SK-N-SH treated with all-trans-retinoic acid at 6 μM for 48 hours (cell line): ENCODE measurements at regions not wholly inside any gene's neighbourhood (a gene's known extent, or its start where the extent isn't known, plus 50 kb on each side); places are given as distances from the start of the nearest gene placed in this dataset.

Experiments used
- ATAC-seq: fragments of 200-7000 bp; cut with Tn5 transposase; 3 replicates; pipeline ENCODE4 v1.9.1; 2020; ENCODE audit warnings: mild to moderate bottlenecking, moderate library complexity
- ARNTL ChIP-seq: fragments of 450-650 bp; formaldehyde crosslinking; IDR thresholded peaks from 2 replicates; pipeline ENCODE4 v1.5.0; 2020; ENCODE audit warnings: low read depth, mild to moderate bottlenecking, moderate library complexity, borderline replicate concordance
- BACH2 ChIP-seq: fragments of 250-450 bp; sonication (Bioruptor Pico); IDR thresholded peaks from 2 replicates; pipeline ENCODE4 v1.9.0; 2021; ENCODE audit warnings: mild to moderate bottlenecking, borderline replicate concordance
- CSDC2 ChIP-seq: fragments of 250-450 bp; sonication (Bioruptor Pico); IDR thresholded peaks from 2 replicates; pipeline ENCODE4 v1.5.0; 2020; ENCODE audit warnings: mild to moderate bottlenecking, moderate library complexity
- ESRRG ChIP-seq: fragments of 250-450 bp; sonication (Bioruptor Pico); IDR thresholded peaks from 2 replicates; pipeline ENCODE4 v1.6.1; 2021; ENCODE audit warnings: mild to moderate bottlenecking
- GLIS3 ChIP-seq: fragments of 250-450 bp; sonication (Bioruptor Pico); IDR thresholded peaks from 2 replicates; pipeline ENCODE4 v1.5.0; 2020; ENCODE audit warnings: mild to moderate bottlenecking, moderate library complexity
- ISL1 ChIP-seq: fragments of 250-450 bp; sonication (Bioruptor Pico); IDR thresholded peaks from 2 replicates; pipeline ENCODE4 v2.1.2; 2022; ENCODE audit warnings: mild to moderate bottlenecking, moderate library complexity
- OSR1 ChIP-seq: fragments of 250-450 bp; sonication (Bioruptor Pico); IDR thresholded peaks from 2 replicates; pipeline ENCODE4 v1.8.0; 2022; ENCODE audit warnings: moderate library complexity, mild to moderate bottlenecking, inconsistent platforms
- PPARA ChIP-seq: fragments of 250-450 bp; sonication (Bioruptor Pico); IDR thresholded peaks from 2 replicates; pipeline ENCODE4 v1.5.0; 2020; ENCODE audit warnings: mild to moderate bottlenecking, borderline replicate concordance
- RARB ChIP-seq: fragments of 250-450 bp; sonication (Bioruptor Pico); IDR thresholded peaks from 2 replicates; pipeline ENCODE4 v1.8.0; 2021; ENCODE audit warnings: mild to moderate bottlenecking, moderate library complexity
- SNAI2 ChIP-seq: fragments of 250-450 bp; sonication (Bioruptor Pico); IDR thresholded peaks from 2 replicates; pipeline ENCODE4 v1.5.0; 2020; ENCODE audit warnings: mild to moderate bottlenecking, moderate library complexity
- TCF4 ChIP-seq: fragments of 250-450 bp; sonication (Bioruptor Pico); IDR thresholded peaks from 2 replicates; pipeline ENCODE4 v1.8.0; 2021; ENCODE audit warnings: mild to moderate bottlenecking, moderate library complexity, borderline replicate concordance
- TOX ChIP-seq: fragments of 250-450 bp; sonication (Bioruptor Pico); IDR thresholded peaks from 2 replicates; pipeline ENCODE4 v1.8.0; 2021; ENCODE audit warnings: mild to moderate bottlenecking, moderate library complexity, borderline replicate concordance
- ZC3H10 ChIP-seq: fragments of 250-450 bp; sonication (Bioruptor Pico); IDR thresholded peaks from 2 replicates; pipeline ENCODE4 v1.5.1; 2021; ENCODE audit warnings: mild to moderate bottlenecking, moderate library complexity
- ZFP30 ChIP-seq: fragments of 450-650 bp; formaldehyde crosslinking; IDR thresholded peaks from 2 replicates; pipeline ENCODE4 v1.5.0; 2022; ENCODE audit warnings: mild to moderate bottlenecking, moderate library complexity
- ZNF8 ChIP-seq: fragments of 450-650 bp; formaldehyde crosslinking; IDR thresholded peaks from 2 replicates; pipeline ENCODE4 v1.5.0; 2020; ENCODE audit warnings: mild to moderate bottlenecking, moderate library complexity
- TF ChIP-seq, protein P1 (sequence below): fragments of 250-450 bp; sonication (Bioruptor Pico); IDR thresholded peaks from 2 replicates; pipeline ENCODE4 v1.5.1; 2021; ENCODE audit warnings: mild to moderate bottlenecking, moderate library complexity
- TF ChIP-seq, protein P2 (sequence below): fragments of 250-450 bp; sonication (Bioruptor Pico); IDR thresholded peaks from 2 replicates; pipeline ENCODE4 v1.5.1; 2020; ENCODE audit warnings: low read depth, mild to moderate bottlenecking, moderate library complexity
- TF ChIP-seq, protein P3 (sequence below): fragments of 250-450 bp; sonication (Bioruptor Pico); IDR thresholded peaks from 2 replicates; pipeline ENCODE4 v1.5.0; 2020; ENCODE audit warnings: mild to moderate bottlenecking, moderate library complexity
- TF ChIP-seq, protein P4 (sequence below): fragments of 250-450 bp; sonication (Bioruptor Pico); IDR thresholded peaks from 2 replicates; pipeline ENCODE4 v1.8.0; 2020; ENCODE audit warnings: mild to moderate bottlenecking, moderate library complexity, borderline replicate concordance

DNA sequence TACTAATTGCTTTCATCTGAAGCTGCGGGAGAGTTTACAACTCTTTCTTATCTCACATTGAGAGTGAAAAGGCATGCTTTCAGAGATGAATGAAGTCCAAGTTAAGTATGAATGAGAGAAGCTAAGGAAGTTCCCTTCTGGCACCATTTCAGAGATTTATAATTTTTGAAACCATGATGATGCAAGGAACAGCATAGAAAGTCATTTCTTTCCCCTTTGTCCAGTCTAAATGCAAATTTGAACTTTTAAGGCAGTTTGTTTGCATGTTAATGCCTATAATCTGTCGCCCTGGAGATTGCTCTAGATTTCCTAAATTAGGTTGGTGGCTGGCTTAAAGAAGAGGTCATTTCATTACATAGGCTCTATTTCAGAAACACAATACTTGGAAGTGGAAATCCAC, 594.8 kb upstream of the GOT2 start:
- TF ChIP-seq ZNF8 (CRISPR knock-in tag) (no peak), BACH2 (CRISPR knock-in tag) (no peak), ISL1 (CRISPR knock-in tag) (no peak)
- ATAC-seq, result no peak

DNA sequence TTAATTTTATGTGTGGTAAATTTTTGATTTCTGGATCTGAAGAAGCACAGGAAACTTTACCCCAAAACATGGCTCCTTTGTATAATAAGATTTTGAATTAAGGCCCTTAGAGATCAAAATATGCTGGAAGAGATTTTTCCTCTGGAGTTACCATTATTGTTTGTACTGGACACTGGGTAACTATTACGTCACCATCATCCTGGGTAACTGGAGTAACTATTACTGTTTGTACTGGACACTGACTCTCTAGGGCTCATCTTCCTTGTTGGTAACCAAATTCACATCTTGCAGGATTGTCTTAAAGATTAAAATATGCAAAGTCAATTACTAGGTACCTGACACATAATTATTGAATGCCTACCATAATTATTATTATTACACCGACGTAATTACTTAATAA, 593.8 kb upstream of the GOT2 start:
- no peak for ATAC-seq
- TF ChIP-seq PPARA (CRISPR knock-in tag) (no peak), RARB (CRISPR knock-in tag) (no peak), ZC3H10 (no peak), ZFP30 (CRISPR knock-in tag) (no peak), TCF4 (CRISPR knock-in tag) (no peak), TOX (CRISPR knock-in tag) (no peak), ARNTL (CRISPR knock-in tag) (no peak), ESRRG (no peak), ZNF8 (CRISPR knock-in tag) (no peak), ISL1 (CRISPR knock-in tag) (no peak), CSDC2 (no peak)
- TF ChIP-seq, protein P1, sequence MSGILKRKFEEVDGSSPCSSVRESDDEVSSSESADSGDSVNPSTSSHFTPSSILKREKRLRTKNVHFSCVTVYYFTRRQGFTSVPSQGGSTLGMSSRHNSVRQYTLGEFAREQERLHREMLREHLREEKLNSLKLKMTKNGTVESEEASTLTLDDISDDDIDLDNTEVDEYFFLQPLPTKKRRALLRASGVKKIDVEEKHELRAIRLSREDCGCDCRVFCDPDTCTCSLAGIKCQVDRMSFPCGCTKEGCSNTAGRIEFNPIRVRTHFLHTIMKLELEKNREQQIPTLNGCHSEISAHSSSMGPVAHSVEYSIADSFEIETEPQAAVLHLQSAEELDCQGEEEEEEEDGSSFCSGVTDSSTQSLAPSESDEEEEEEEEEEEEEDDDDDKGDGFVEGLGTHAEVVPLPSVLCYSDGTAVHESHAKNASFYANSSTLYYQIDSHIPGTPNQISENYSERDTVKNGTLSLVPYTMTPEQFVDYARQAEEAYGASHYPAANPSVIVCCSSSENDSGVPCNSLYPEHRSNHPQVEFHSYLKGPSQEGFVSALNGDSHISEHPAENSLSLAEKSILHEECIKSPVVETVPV, result no peak
- TF ChIP-seq, protein P2, sequence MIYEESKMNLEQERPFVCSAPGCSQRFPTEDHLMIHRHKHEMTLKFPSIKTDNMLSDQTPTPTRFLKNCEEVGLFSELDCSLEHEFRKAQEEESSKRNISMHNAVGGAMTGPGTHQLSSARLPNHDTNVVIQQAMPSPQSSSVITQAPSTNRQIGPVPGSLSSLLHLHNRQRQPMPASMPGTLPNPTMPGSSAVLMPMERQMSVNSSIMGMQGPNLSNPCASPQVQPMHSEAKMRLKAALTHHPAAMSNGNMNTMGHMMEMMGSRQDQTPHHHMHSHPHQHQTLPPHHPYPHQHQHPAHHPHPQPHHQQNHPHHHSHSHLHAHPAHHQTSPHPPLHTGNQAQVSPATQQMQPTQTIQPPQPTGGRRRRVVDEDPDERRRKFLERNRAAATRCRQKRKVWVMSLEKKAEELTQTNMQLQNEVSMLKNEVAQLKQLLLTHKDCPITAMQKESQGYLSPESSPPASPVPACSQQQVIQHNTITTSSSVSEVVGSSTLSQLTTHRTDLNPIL (CRISPR knock-in tag), result no peak
- TF ChIP-seq, protein P3, sequence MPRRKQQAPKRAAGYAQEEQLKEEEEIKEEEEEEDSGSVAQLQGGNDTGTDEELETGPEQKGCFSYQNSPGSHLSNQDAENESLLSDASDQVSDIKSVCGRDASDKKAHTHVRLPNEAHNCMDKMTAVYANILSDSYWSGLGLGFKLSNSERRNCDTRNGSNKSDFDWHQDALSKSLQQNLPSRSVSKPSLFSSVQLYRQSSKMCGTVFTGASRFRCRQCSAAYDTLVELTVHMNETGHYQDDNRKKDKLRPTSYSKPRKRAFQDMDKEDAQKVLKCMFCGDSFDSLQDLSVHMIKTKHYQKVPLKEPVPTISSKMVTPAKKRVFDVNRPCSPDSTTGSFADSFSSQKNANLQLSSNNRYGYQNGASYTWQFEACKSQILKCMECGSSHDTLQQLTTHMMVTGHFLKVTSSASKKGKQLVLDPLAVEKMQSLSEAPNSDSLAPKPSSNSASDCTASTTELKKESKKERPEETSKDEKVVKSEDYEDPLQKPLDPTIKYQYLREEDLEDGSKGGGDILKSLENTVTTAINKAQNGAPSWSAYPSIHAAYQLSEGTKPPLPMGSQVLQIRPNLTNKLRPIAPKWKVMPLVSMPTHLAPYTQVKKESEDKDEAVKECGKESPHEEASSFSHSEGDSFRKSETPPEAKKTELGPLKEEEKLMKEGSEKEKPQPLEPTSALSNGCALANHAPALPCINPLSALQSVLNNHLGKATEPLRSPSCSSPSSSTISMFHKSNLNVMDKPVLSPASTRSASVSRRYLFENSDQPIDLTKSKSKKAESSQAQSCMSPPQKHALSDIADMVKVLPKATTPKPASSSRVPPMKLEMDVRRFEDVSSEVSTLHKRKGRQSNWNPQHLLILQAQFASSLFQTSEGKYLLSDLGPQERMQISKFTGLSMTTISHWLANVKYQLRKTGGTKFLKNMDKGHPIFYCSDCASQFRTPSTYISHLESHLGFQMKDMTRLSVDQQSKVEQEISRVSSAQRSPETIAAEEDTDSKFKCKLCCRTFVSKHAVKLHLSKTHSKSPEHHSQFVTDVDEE (CRISPR knock-in tag), result no peak

DNA sequence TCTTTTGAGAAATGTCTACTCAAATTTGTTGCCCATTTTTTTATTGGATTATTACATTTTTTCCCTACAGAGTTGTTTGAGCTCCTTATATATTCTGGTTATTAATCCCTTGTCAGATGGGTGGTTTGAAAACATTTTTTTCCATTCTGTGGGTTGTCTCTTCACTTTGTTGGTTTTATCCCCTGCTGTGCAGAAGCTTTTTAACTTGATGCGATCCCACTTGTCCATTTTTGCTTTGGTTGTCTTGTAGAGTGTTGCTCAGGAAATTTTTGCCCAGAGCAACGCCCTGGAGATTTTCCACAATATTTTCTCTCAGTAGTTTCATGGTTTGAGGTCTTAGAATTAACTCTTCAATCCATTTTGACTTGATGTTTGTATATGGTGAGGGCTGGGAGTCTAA, 592.8 kb upstream of the GOT2 start:
- TF ChIP-seq ZFP30 (CRISPR knock-in tag), result no peak
- TF ChIP-seq TOX (CRISPR knock-in tag), result no peak
- TF ChIP-seq ZNF8 (CRISPR knock-in tag), result no peak
- no peak for TF ChIP-seq TCF4 (CRISPR knock-in tag)
- no peak for TF ChIP-seq RARB (CRISPR knock-in tag)
- TF ChIP-seq, protein P4, sequence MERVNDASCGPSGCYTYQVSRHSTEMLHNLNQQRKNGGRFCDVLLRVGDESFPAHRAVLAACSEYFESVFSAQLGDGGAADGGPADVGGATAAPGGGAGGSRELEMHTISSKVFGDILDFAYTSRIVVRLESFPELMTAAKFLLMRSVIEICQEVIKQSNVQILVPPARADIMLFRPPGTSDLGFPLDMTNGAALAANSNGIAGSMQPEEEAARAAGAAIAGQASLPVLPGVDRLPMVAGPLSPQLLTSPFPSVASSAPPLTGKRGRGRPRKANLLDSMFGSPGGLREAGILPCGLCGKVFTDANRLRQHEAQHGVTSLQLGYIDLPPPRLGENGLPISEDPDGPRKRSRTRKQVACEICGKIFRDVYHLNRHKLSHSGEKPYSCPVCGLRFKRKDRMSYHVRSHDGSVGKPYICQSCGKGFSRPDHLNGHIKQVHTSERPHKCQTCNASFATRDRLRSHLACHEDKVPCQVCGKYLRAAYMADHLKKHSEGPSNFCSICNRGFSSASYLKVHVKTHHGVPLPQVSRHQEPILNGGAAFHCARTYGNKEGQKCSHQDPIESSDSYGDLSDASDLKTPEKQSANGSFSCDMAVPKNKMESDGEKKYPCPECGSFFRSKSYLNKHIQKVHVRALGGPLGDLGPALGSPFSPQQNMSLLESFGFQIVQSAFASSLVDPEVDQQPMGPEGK (CRISPR knock-in tag), result no peak
- TF ChIP-seq, protein P1, result no peak
- TF ChIP-seq ESRRG, result no peak
- TF ChIP-seq CSDC2, result no peak
- no peak for TF ChIP-seq OSR1 (CRISPR knock-in tag)
- TF ChIP-seq GLIS3, result no peak
- TF ChIP-seq, protein P2 (CRISPR knock-in tag), result no peak
- no peak for TF ChIP-seq ZC3H10
- TF ChIP-seq SNAI2 (CRISPR knock-in tag), result no peak
- TF ChIP-seq, all 23 proteins: peak for 0
- no peak for ATAC-seq
